Spleen (tissue), 7 donors: ENCODE measurements at regions not wholly inside any gene's neighbourhood (a gene's known extent, or its start where the extent isn't known, plus 50 kb on each side); places are given as distances from the start of the nearest gene placed in this dataset.

Experiments
- POLR2AphosphoS5 ChIP-seq, 3 donors: sonication (generic); formaldehyde crosslinking; IDR thresholded peaks; one replicate each; pipeline ENCODE4 v1.5.1; 2017; ENCODE audit warnings: antibody characterized with exemption in 3 of 3
- TF ChIP-seq, protein P1 (sequence below), 11 experiments: fragments of 200-600 bp in 7 of 11; fragments of 450-650 bp in 4 of 11; sonication (generic) in 4 of 11; IDR thresholded peaks in 8 of 11; conservative IDR thresholded peaks in 3 of 11; 1 replicate in 7 of 11; 2 replicates in 4 of 11; pipeline versions ENCODE4 v1.4.0 to v1.8.0; 2016 to 2021; ENCODE audit warnings: antibody characterized with exemption in 11 of 11, inconsistent platforms in 4 of 11, mild to moderate bottlenecking in 1 of 11
- donor health status: DM: no; HTN: no; CAD: no; lungs with moderate emphysema.
- donor health status: DM: no; HTN: no; CAD: no.
- donor health status: DM: no; HTN: no; CAD: no.

DNA sequence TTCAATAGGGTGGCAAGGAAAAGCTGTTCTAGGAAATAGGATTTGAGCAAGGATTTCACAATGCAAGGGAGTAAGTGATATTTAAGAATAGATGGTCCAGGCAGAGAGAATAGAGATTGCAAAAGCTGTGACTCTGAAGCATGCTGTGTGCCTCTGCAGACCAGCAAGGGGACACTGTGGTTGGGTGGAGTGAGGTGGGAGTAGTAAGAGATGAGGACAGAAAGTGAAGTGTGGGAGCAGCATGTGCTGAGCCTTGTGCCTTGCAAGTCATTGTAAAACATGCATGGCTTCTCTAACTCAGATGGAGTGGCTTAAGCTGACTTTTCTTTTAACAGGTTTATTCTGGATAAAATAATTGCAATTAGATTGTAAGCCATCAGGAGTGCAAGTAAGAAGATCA lies 442.4 kb downstream of the CCSER2 start:
- no peak for TF ChIP-seq POLR2AphosphoS5 (IDR thresholded peaks at IDR 0.05)
- TF ChIP-seq, protein P1, sequence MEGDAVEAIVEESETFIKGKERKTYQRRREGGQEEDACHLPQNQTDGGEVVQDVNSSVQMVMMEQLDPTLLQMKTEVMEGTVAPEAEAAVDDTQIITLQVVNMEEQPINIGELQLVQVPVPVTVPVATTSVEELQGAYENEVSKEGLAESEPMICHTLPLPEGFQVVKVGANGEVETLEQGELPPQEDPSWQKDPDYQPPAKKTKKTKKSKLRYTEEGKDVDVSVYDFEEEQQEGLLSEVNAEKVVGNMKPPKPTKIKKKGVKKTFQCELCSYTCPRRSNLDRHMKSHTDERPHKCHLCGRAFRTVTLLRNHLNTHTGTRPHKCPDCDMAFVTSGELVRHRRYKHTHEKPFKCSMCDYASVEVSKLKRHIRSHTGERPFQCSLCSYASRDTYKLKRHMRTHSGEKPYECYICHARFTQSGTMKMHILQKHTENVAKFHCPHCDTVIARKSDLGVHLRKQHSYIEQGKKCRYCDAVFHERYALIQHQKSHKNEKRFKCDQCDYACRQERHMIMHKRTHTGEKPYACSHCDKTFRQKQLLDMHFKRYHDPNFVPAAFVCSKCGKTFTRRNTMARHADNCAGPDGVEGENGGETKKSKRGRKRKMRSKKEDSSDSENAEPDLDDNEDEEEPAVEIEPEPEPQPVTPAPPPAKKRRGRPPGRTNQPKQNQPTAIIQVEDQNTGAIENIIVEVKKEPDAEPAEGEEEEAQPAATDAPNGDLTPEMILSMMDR (IDR thresholded peaks at IDR 0.05 in 8 of 11, conservative IDR thresholded peaks at IDR 0.05 in 3 of 11): no peak
